HG03064 (cell line): ENCODE measurements at regions not wholly inside any gene's neighbourhood (a gene's known extent, or its start where the extent isn't known, plus 50 kb on each side); places are given as distances from the start of the nearest gene placed in this dataset.

Source experiments
- ATAC-seq: cut with Tn5 transposase; IDR thresholded peaks from one replicate; pipeline ENCODE4 v1.9.1; 2021; ENCODE audit warnings: low read depth; ENCODE audit not compliant: unreplicated experiment

- no peak for ATAC-seq
Observed at GRCh38 chr16:13542284-13542683, 377.7 kb upstream of the ERCC4 start.

GRCh38 chr16:13543850-13544249, 376.1 kb upstream of the ERCC4 start:
- ATAC-seq, result no peak

GRCh38 chr16:13545271-13545670, 374.7 kb upstream of the ERCC4 start:
- no peak for ATAC-seq

GRCh38 chr16:13550254-13550653, 369.7 kb upstream of the ERCC4 start:
- ATAC-seq, result no peak

- no peak for ATAC-seq
Observed at GRCh38 chr16:13552062-13552959, 367.6 kb upstream of the ERCC4 start.

GRCh38 chr16:13552960-13553257, 367.0 kb upstream of the ERCC4 start:
- no peak for ATAC-seq

- no peak for ATAC-seq
Observed at GRCh38 chr16:13553453-13553985, 366.4 kb upstream of the ERCC4 start.

GRCh38 chr16:13554005-13554404, 365.9 kb upstream of the ERCC4 start:
- no peak for ATAC-seq

- ATAC-seq, result no peak
Observed at GRCh38 chr16:13554643-13555042, 365.3 kb upstream of the ERCC4 start.

GRCh38 chr16:13557418-13557817, 362.5 kb upstream of the ERCC4 start:
- no peak for ATAC-seq

- ATAC-seq, result no peak
Observed at GRCh38 chr16:13558752-13559151, 361.2 kb upstream of the ERCC4 start.

- no peak for ATAC-seq
Observed at GRCh38 chr16:13559624-13560023, 360.3 kb upstream of the ERCC4 start.

- no peak for ATAC-seq
Observed at GRCh38 chr16:13560151-13560550, 359.8 kb upstream of the ERCC4 start.

GRCh38 chr16:13561291-13562070, 358.5 kb upstream of the ERCC4 start:
- no peak for ATAC-seq

- no peak for ATAC-seq
Observed at GRCh38 chr16:13568803-13569202, 351.2 kb upstream of the ERCC4 start.

GRCh38 chr16:13569986-13570385, 350.0 kb upstream of the ERCC4 start:
- ATAC-seq, result no peak

GRCh38 chr16:13571036-13571435, 348.9 kb upstream of the ERCC4 start:
- ATAC-seq, result no peak

GRCh38 chr16:13573903-13574302, 346.1 kb upstream of the ERCC4 start:
- no peak for ATAC-seq

- ATAC-seq, result no peak
Observed at GRCh38 chr16:13586051-13586450, 333.9 kb upstream of the ERCC4 start.

- ATAC-seq, result no peak
Observed at GRCh38 chr16:13587181-13587580, 332.8 kb upstream of the ERCC4 start.

GRCh38 chr16:13594823-13595222, 325.1 kb upstream of the ERCC4 start:
- ATAC-seq, result no peak

GRCh38 chr16:13606804-13607203, 313.1 kb upstream of the ERCC4 start:
- ATAC-seq, result no peak
